Peyer's patch (tissue), 4 donors: ENCODE measurements at regions not wholly inside any gene's neighbourhood (a gene's known extent, or its start where the extent isn't known, plus 50 kb on each side); places are given as distances from the start of the nearest gene placed in this dataset.
A peak's percentile ranks its signal among the peaks of the same experiment; 100 is the strongest.

Experiments
- DNase-seq, 3 donors: peaks; one replicate each; pipeline ENCODE4 v3.0.0-alpha.2; 2017 to 2019
- H3K27ac ChIP-seq, 4 donors: fragments of 200-600 bp; sonication (generic); one replicate each; pipeline ENCODE4 v1.5.1; 2016 to 2019
- H3K27me3 ChIP-seq, 2 donors: fragments of 200-600 bp; sonication (generic); one replicate each; pipeline ENCODE4 v1.5.1; 2019
- H3K36me3 ChIP-seq, 3 donors: fragments of 200-600 bp; sonication (generic); one replicate each; pipeline ENCODE4 v1.5.1; 2016 to 2019
- H3K4me1 ChIP-seq, 4 donors: fragments of 200-600 bp; sonication (generic); one replicate each; pipeline ENCODE4 v1.5.1; 2016 to 2019
- H3K4me3 ChIP-seq, 4 donors: fragments of 200-600 bp; sonication (generic); 1 replicate in 3 of 4; 2 replicates in 1 of 4; pipeline ENCODE4 v1.5.1; 2016 to 2019; ENCODE audit warnings: mild to moderate bottlenecking in 1 of 4
- H3K9me3 ChIP-seq, 4 donors: fragments of 200-600 bp; sonication (generic); one replicate each; pipeline ENCODE4 v1.5.1; 2016 to 2019; ENCODE audit warnings: mild to moderate bottlenecking in 1 of 4
- POLR2A ChIP-seq, 2 donors: fragments of 450-650 bp; IDR thresholded peaks; one replicate each; pipeline ENCODE4 v1.5.1; 2017; ENCODE audit warnings: antibody characterized with exemption in 2 of 2, mild to moderate bottlenecking in 2 of 2, moderate library complexity in 2 of 2
- TF ChIP-seq, protein P1 (sequence below), 6 experiments: fragments of 450-650 bp in 4 of 6; fragments of 200-600 bp in 2 of 6; sonication (generic) in 1 of 6; IDR thresholded peaks; one replicate each; pipeline ENCODE4 v1.5.1; 2017 to 2019; ENCODE audit warnings: antibody characterized with exemption in 6 of 6, mild to moderate bottlenecking in 3 of 6, moderate library complexity in 1 of 6

DNA sequence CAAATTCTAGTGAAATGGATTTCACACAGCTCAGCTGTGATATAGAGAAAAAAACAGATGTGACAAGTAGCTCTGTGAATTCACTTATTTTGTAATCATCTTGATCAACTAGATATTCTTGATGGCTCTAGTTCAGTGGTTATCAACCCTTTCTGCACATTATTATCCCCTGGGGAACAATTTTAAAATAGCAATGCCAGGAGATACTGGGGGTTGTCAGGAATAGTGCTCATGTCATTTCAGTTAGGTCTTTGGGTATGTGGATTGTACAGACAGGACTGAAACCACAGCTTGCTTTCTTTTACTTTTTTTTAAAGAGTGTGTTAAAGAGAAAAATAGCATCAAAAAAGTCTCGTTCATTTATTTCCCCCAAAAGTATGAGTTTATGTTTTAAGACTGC is 269.0 kb upstream of the PDGFD start:
- no peaks in the 10 kb centered on the region for H3K27me3 ChIP-seq
- no peaks in the 10 kb centered on the region for H3K36me3 ChIP-seq
- H3K4me1 ChIP-seq, result no peaks in the 10 kb centered on the region
- TF ChIP-seq POLR2A (IDR thresholded peaks at IDR 0.05), result no peak
- no peak for DNase-seq
- H3K27ac ChIP-seq, result no peak overlapping the region
- no peak overlapping the region for H3K4me3 ChIP-seq
- H3K9me3 ChIP-seq, result no peaks in the 10 kb centered on the region

DNA sequence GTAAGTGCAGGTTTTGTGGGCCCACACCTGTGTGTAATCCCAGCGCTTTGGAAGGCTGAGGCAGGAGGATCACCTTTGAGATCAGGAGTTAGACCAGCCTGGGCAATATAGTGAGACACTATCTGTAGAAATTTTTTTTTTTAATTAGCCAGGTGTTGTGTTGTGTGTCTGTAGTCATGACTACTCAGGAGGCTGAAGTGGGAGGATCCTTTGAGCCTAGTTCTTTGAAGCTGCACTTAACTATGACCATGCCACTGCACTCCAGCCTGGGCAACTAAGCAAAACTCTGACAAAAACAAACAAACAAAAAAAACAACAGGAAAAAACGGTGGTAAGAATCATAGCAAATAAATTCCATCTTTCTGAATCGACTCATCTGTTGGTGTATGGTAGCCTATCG is 268.6 kb upstream of the PDGFD start:
- no peak for TF ChIP-seq POLR2A (IDR thresholded peaks at IDR 0.05)
- TF ChIP-seq, protein P1, sequence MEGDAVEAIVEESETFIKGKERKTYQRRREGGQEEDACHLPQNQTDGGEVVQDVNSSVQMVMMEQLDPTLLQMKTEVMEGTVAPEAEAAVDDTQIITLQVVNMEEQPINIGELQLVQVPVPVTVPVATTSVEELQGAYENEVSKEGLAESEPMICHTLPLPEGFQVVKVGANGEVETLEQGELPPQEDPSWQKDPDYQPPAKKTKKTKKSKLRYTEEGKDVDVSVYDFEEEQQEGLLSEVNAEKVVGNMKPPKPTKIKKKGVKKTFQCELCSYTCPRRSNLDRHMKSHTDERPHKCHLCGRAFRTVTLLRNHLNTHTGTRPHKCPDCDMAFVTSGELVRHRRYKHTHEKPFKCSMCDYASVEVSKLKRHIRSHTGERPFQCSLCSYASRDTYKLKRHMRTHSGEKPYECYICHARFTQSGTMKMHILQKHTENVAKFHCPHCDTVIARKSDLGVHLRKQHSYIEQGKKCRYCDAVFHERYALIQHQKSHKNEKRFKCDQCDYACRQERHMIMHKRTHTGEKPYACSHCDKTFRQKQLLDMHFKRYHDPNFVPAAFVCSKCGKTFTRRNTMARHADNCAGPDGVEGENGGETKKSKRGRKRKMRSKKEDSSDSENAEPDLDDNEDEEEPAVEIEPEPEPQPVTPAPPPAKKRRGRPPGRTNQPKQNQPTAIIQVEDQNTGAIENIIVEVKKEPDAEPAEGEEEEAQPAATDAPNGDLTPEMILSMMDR (IDR thresholded peaks at IDR 0.05), result no peak
- H3K4me1 ChIP-seq, result no peaks in the 10 kb centered on the region
- no peaks in the 10 kb centered on the region for H3K9me3 ChIP-seq
- no peaks in the 10 kb centered on the region for H3K36me3 ChIP-seq
- H3K27me3 ChIP-seq, result no peaks in the 10 kb centered on the region
- DNase-seq, result no peak
- no peak overlapping the region for H3K27ac ChIP-seq
- H3K4me3 ChIP-seq, result no peak overlapping the region

GRCh38 chr11:104422324-104422944 is 258.5 kb upstream of the PDGFD start:
- Histone ChIP-seq H3K4me3 (no peak overlapping the region), H3K36me3 (no peaks in the 10 kb centered on the region), H3K4me1 (no peaks in the 10 kb centered on the region), H3K9me3 (no peaks in the 10 kb centered on the region), H3K27ac (no peak overlapping the region), H3K27me3 (no peaks in the 10 kb centered on the region)
- TF ChIP-seq, protein P1 (IDR thresholded peaks at IDR 0.05), result no peak
- TF ChIP-seq POLR2A (IDR thresholded peaks at IDR 0.05), result no peak
- DNase-seq, result peak in 1 of 3 donors; percentile 44

DNA sequence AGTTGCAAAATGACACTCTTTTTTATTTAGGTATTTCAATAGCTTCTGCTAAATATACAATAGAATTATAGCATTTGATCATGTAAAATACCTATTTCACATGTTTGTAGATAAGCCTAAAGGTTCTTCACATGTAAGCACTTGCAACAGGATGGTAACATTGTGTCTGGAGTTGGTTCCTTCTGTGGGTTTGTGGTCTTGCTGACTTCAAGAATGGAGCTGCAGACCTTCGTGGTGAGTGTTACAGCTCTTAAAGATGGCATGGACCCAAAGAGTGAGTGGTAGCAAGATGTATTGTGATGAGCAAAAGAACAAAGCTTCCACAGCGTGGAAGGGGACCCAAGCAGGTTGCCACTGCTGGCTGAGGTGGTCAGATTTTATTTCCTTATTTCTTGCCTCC is 246.4 kb upstream of the PDGFD start:
- H3K27ac ChIP-seq, result no peak overlapping the region
- H3K4me3 ChIP-seq, result no peak overlapping the region
- no peaks in the 10 kb centered on the region for H3K9me3 ChIP-seq
- no peaks in the 10 kb centered on the region for H3K36me3 ChIP-seq
- H3K27me3 ChIP-seq, result no peaks in the 10 kb centered on the region
- no peak for TF ChIP-seq POLR2A (IDR thresholded peaks at IDR 0.05)
- TF ChIP-seq, protein P1 (IDR thresholded peaks at IDR 0.05), result no peak
- DNase-seq, result no peak
- no peaks in the 10 kb centered on the region for H3K4me1 ChIP-seq

DNA sequence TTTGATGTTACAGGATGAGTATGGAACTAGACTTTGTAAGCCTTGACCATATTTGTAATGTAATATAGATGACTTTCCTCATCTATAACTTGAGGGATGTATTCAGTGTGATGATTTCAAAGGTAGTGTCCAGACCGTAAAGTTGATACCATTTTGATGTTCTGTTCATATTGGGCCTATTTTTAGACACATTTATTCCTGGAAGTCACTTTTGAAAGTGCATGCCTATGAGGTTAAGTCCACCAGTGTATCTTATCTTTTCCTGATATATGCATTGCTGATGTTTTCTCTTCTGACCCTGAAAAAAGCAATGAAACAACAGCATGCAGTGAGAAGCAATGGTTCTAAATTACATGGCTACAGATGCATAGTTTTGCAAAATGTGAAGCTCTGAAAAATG is 244.7 kb upstream of the PDGFD start:
- H3K4me3 ChIP-seq, result no peak overlapping the region
- no peaks in the 10 kb centered on the region for H3K27me3 ChIP-seq
- no peaks in the 10 kb centered on the region for H3K4me1 ChIP-seq
- H3K36me3 ChIP-seq, result no peaks in the 10 kb centered on the region
- H3K27ac ChIP-seq, result no peak overlapping the region
- TF ChIP-seq, protein P1 (IDR thresholded peaks at IDR 0.05), result no peak
- no peak for TF ChIP-seq POLR2A (IDR thresholded peaks at IDR 0.05)
- no peaks in the 10 kb centered on the region for H3K9me3 ChIP-seq
- DNase-seq, result no peak

DNA sequence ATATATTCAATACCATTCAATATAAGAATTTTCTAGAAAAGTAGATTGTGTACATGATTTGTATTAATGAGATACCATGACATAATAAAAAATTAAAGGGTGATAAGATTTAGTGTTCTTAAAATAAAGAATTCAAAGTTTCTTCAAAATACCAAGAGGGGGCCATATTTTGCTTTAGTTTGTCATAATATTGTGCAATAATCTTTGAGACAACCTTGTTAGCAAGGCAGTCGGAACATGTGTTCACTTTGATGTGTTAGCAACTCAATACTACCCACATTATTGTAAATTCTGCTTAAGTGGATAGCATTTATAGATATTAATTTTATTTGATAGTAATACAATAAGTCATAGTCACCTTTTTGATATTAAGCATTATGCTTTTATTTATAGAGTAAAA is 241.3 kb upstream of the PDGFD start:
- Histone ChIP-seq H3K36me3 (no peaks in the 10 kb centered on the region), H3K4me1 (no peaks in the 10 kb centered on the region), H3K4me3 (no peak overlapping the region)

More for the DNA sequence above, 241.3 kb upstream of the PDGFD start:
- Histone ChIP-seq H3K27ac (no peak overlapping the region), H3K9me3 (no peaks in the 10 kb centered on the region), H3K27me3 (no peaks in the 10 kb centered on the region)
- TF ChIP-seq POLR2A (IDR thresholded peaks at IDR 0.05), result no peak
- TF ChIP-seq, protein P1 (IDR thresholded peaks at IDR 0.05), result no peak
- DNase-seq, result no peak
